OCI-LY7 (cell line): ENCODE measurements at regions not wholly inside any gene's neighbourhood (a gene's known extent, or its start where the extent isn't known, plus 50 kb on each side); places are given as distances from the start of the nearest gene placed in this dataset.

Experiments used
- EZH2phosphoT487 ChIP-seq: fragments of 200-600 bp; sonication (generic); IDR thresholded peaks from 2 replicates; pipeline ENCODE4 v1.6.1; 2018; ENCODE audit warnings: low read depth, borderline replicate concordance, mild to moderate bottlenecking, mixed run types, antibody characterized with exemption, low read length, moderate library complexity, mixed read lengths
- TF ChIP-seq, protein P1 (sequence below): fragments of 200-600 bp; sonication (generic); conservative IDR thresholded peaks from 2 replicates; pipeline ENCODE4 v1.5.1; 2014; ENCODE audit warnings: mild to moderate bottlenecking, antibody characterized with exemption, low read length, moderate library complexity, mixed read lengths

DNA sequence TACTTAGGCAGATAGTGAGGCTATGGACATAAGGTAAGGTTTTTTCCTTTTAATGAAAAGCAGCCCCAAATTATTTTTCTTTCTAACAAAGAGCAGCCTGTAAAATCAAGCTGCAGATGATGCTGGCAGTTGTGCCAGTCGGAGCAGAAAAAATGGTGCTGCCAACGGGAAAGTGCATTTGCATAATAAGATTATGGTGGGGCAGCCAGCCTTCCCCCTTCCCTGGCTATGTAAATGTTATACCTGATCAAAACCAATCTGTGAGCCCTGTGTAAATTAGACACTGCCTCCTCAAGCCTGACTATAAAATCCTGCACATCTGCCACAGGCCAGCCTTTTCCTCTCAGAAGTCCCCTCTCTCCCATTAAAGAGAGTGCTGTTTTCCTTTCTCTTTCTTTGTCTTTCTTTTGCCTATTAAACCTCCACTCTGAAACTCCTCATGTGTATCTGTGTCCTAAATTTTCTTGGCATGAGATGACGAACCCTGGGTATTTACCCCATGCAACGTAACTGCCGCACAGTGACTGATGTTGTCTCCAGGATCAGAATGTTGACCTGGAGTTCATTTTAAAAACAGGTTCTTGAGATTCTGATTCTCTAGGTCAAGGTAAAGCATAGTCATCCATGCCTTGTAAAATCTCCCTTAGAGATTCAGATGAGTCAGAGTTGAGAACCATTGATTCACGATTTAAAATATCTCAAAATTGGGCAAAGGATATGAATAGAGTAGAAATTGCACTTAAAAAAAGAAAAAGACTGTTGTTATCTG is 167.3 kb upstream of the C1GALT1 start:
- TF ChIP-seq, protein P1, sequence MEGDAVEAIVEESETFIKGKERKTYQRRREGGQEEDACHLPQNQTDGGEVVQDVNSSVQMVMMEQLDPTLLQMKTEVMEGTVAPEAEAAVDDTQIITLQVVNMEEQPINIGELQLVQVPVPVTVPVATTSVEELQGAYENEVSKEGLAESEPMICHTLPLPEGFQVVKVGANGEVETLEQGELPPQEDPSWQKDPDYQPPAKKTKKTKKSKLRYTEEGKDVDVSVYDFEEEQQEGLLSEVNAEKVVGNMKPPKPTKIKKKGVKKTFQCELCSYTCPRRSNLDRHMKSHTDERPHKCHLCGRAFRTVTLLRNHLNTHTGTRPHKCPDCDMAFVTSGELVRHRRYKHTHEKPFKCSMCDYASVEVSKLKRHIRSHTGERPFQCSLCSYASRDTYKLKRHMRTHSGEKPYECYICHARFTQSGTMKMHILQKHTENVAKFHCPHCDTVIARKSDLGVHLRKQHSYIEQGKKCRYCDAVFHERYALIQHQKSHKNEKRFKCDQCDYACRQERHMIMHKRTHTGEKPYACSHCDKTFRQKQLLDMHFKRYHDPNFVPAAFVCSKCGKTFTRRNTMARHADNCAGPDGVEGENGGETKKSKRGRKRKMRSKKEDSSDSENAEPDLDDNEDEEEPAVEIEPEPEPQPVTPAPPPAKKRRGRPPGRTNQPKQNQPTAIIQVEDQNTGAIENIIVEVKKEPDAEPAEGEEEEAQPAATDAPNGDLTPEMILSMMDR = no peak
- TF ChIP-seq EZH2phosphoT487 = no peak
